A673 (cell line): ENCODE measurements at regions not wholly inside any gene's neighbourhood (a gene's known extent, or its start where the extent isn't known, plus 50 kb on each side); places are given as distances from the start of the nearest gene placed in this dataset.

Experiments
- BruUV-seq: library from RNA; stranded (reverse); fragments of 400-500 nt; replicated peaks from 2 replicates; lab custom pipeline; 2021; lab: Mats Ljungman, UMichigan
- CTCF ChIA-PET: fragments of 300-600 bp; sonication (Branson Sonifier 250); formaldehyde crosslinking; loops from one replicate; lab custom pipeline; 2022; ENCODE audit warnings: antibody characterized with exemption; lab: Charles Lee
- POLR2A ChIA-PET: fragments of 300-600 bp; sonication (Branson Sonifier 250); formaldehyde crosslinking; loops from one replicate; lab custom pipeline; 2022; ENCODE audit warnings: antibody characterized with exemption; ENCODE audit not compliant: low non-redundant PET; lab: Charles Lee
- DNase-seq: peaks from one replicate; pipeline ENCODE4 v3.0.0-alpha.2; 2015; ENCODE audit warnings: low spot score
- H3K27ac ChIP-seq: fragments of 200-600 bp; sonication (generic); 2 replicates; pipeline ENCODE4 v1.5.1; 2016; ENCODE audit warnings: mixed run types, low read depth, mild to moderate bottlenecking, mixed read lengths, antibody characterized with exemption, low read length; ENCODE audit not compliant: poor library complexity, severe bottlenecking
- H3K27me3 ChIP-seq: fragments of 200-600 bp; sonication (generic); replicated peaks from 2 replicates; pipeline ENCODE4 v1.6.1; 2017; ENCODE audit warnings: mixed run types, low read depth, mild to moderate bottlenecking, mixed read lengths, antibody characterized with exemption, low read length; ENCODE audit not compliant: insufficient read depth, poor library complexity
- H3K36me3 ChIP-seq: fragments of 200-600 bp; sonication (generic); 2 replicates; pipeline ENCODE4 v1.6.1; 2016; ENCODE audit warnings: mixed run types, mild to moderate bottlenecking, mixed read lengths, antibody characterized with exemption, low read length; ENCODE audit not compliant: insufficient read depth, poor library complexity, severe bottlenecking
- H3K4me1 ChIP-seq: fragments of 200-600 bp; sonication (generic); 2 replicates; pipeline ENCODE4 v1.6.1; 2017; ENCODE audit warnings: mixed run types, mild to moderate bottlenecking, mixed read lengths, antibody characterized with exemption, low read length; ENCODE audit not compliant: insufficient read depth, poor library complexity, severe bottlenecking
- H3K4me3 ChIP-seq: fragments of 200-600 bp; sonication (generic); 2 replicates; pipeline ENCODE4 v1.5.1; 2016; ENCODE audit warnings: low read depth, mixed run types, mild to moderate bottlenecking, mixed read lengths, low read length; ENCODE audit not compliant: poor library complexity, severe bottlenecking
- H3K9me3 ChIP-seq: fragments of 200-600 bp; sonication (generic); 2 replicates; pipeline ENCODE4 v1.6.1; 2016; ENCODE audit warnings: mixed run types, low read depth, mild to moderate bottlenecking, mixed read lengths, antibody characterized with exemption, low read length; ENCODE audit not compliant: poor library complexity, severe bottlenecking
- EZH2 ChIP-seq: fragments of 200-600 bp; sonication (generic); IDR thresholded peaks from 2 replicates; pipeline ENCODE4 v1.6.1; 2017; ENCODE audit warnings: borderline replicate concordance, low read depth, mild to moderate bottlenecking, mixed read lengths, antibody characterized with exemption, low read length; ENCODE audit not compliant: poor library complexity, severe bottlenecking
- intact Hi-C: fragments of 100-400 bp; cut with micrococcal nuclease; formaldehyde crosslinking; loops from one replicate; pipeline ENCODE4 v1.10.0; 2022; ENCODE audit not compliant: unreplicated experiment
- TF ChIP-seq, protein P1 (sequence below): fragments of 300-800, 200-600 bp; sonication (generic); conservative IDR thresholded peaks from 2 replicates; pipeline ENCODE4 v1.5.1; 2017; ENCODE audit warnings: low read depth, mild to moderate bottlenecking, antibody characterized with exemption, low read length, moderate library complexity, mixed read lengths

DNA sequence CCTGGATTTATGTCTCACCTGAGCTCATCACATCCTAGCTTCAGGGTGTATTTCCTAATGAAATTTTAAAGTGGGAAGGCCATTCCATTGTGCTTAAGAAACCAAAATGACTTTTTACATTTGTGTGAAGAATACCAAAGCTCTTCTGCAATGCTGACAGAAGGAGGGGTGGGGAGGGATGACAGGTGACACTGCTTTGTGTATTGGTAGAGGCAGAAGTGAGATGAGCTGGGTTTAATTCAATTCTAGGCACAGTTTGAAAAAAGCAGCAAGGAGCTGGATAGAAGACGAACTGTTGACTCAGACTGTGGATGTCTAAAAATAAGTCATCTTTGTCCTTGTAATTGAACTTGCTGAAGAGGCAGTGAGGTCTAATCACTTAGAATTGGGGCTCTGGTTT, 710.3 kb upstream of the KIRREL3 start:
- Histone ChIP-seq H3K27me3 (no peaks in the 10 kb centered on the region), H3K9me3 (no peaks in the 10 kb centered on the region), H3K4me1 (no peaks in the 10 kb centered on the region), H3K4me3 (no peak overlapping the region), H3K27ac (no peak overlapping the region), H3K36me3 (no peaks in the 10 kb centered on the region)
- TF ChIP-seq, protein P1, sequence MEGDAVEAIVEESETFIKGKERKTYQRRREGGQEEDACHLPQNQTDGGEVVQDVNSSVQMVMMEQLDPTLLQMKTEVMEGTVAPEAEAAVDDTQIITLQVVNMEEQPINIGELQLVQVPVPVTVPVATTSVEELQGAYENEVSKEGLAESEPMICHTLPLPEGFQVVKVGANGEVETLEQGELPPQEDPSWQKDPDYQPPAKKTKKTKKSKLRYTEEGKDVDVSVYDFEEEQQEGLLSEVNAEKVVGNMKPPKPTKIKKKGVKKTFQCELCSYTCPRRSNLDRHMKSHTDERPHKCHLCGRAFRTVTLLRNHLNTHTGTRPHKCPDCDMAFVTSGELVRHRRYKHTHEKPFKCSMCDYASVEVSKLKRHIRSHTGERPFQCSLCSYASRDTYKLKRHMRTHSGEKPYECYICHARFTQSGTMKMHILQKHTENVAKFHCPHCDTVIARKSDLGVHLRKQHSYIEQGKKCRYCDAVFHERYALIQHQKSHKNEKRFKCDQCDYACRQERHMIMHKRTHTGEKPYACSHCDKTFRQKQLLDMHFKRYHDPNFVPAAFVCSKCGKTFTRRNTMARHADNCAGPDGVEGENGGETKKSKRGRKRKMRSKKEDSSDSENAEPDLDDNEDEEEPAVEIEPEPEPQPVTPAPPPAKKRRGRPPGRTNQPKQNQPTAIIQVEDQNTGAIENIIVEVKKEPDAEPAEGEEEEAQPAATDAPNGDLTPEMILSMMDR, result no peak
- TF ChIP-seq EZH2, result no peak
- intact Hi-C loops, result no loop called here
- no TSS peak for BruUV-seq
- POLR2A ChIA-PET, result no interaction called here
- DNase-seq, result no peak
- CTCF ChIA-PET, result no interaction called here

DNA sequence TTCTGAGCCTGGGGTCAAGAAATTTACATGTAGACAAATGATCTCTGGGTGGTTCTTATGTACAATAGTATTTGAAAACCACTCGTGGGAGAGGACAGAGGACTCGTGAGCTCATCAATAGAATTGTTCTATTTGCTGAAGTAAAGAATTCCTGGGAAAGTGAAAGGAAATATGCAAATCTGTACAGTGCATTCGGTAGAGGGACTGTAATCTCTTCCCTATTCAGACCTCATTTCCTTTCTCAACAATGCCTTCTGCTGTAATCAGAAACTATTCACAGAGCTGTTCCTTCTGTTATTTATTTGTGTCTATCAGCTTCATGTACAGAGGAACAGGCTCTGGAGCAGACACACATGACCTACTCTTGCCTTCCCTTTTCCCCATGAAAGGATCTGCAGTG, 709.4 kb upstream of the KIRREL3 start:
- TF ChIP-seq EZH2, result no peak
- TF ChIP-seq, protein P1, result no peak
- ChIA-PET POLR2A (no interaction called here), CTCF (no interaction called here)
- DNase-seq, result no peak
- H3K9me3 ChIP-seq, result no peaks in the 10 kb centered on the region
- intact Hi-C loops, result no loop called here
- no peak overlapping the region for H3K27ac ChIP-seq
- no peak overlapping the region for H3K4me3 ChIP-seq
- H3K36me3 ChIP-seq, result no peaks in the 10 kb centered on the region
- no TSS peak for BruUV-seq
- no peaks in the 10 kb centered on the region for H3K4me1 ChIP-seq
- H3K27me3 ChIP-seq, result no peaks in the 10 kb centered on the region

DNA sequence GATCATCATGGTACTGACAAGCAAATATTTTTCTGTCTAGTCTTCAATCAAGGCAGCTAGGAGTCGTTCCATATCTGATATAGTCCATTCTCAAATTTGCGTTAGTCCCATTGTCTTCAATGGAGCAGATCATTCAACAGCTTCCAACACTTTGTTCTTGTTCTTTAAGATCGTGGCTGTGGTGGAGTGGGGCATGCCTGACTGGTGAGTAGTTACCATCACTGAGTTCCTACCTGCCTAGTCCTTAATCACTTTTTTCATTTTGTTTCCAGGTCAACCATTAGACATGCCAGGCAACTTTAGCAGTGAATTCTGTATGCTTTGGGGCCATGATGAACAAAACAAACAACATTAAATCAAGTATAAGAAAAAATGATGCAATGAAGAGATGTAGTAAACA, 693.1 kb upstream of the KIRREL3 start:
- no peak overlapping the region for H3K27ac ChIP-seq
- ChIA-PET POLR2A (no interaction called here), CTCF (no interaction called here)
- H3K4me3 ChIP-seq, result no peak overlapping the region
- TF ChIP-seq, protein P1, result no peak
- no peak for TF ChIP-seq EZH2
- no peak for DNase-seq
- intact Hi-C loops, result no loop called here
- no TSS peak for BruUV-seq
- H3K4me1 ChIP-seq, result no peaks in the 10 kb centered on the region
- H3K36me3 ChIP-seq, result no peaks in the 10 kb centered on the region
- H3K27me3 ChIP-seq, result no peaks in the 10 kb centered on the region
- no peaks in the 10 kb centered on the region for H3K9me3 ChIP-seq
